Cardiac muscle cell (in vitro differentiated cells and primary cell): ENCODE measurements at regions not wholly inside any gene's neighbourhood (a gene's known extent, or its start where the extent isn't known, plus 50 kb on each side); places are given as distances from the start of the nearest gene placed in this dataset.

ENCODE experiments used
- DNase-seq, 2 donors: peaks; one replicate each; pipeline versions ENCODE4 v3.0.0 to v3.0.0-alpha.2; 2010 to 2017; ENCODE audit warnings: low read depth in 1 of 2, low spot score in 1 of 2
- H3K27ac ChIP-seq: fragments of 200-600 bp; sonication (generic); 2 replicates; pipeline ENCODE4 v1.5.1; 2016
- H3K27me3 ChIP-seq: fragments of 200-600 bp; sonication (generic); 2 replicates; pipeline ENCODE4 v1.6.0; 2016; ENCODE audit warnings: control low read depth
- H3K36me3 ChIP-seq: fragments of 200-600 bp; sonication (generic); 2 replicates; pipeline ENCODE4 v1.5.1; 2016; ENCODE audit warnings: control low read depth
- H3K4me1 ChIP-seq: fragments of 200-600 bp; sonication (generic); 2 replicates; pipeline ENCODE4 v1.8.1; 2017; ENCODE audit warnings: low read depth, mild to moderate bottlenecking, mixed run types
- H3K4me3 ChIP-seq: fragments of 200-600 bp; sonication (generic); 2 replicates; pipeline ENCODE4 v1.5.1; 2016; ENCODE audit warnings: mild to moderate bottlenecking
- H3K9me3 ChIP-seq: fragments of 200-600 bp; sonication (generic); 2 replicates; pipeline ENCODE4 v1.5.1; 2017; ENCODE audit warnings: low read depth, mild to moderate bottlenecking, control low read depth
- TF ChIP-seq, protein P1 (sequence below): IDR thresholded peaks from 2 replicates; pipeline ENCODE4 v1.5.1; 2012; ENCODE audit warnings: low read depth, mild to moderate bottlenecking, low read length

DNA sequence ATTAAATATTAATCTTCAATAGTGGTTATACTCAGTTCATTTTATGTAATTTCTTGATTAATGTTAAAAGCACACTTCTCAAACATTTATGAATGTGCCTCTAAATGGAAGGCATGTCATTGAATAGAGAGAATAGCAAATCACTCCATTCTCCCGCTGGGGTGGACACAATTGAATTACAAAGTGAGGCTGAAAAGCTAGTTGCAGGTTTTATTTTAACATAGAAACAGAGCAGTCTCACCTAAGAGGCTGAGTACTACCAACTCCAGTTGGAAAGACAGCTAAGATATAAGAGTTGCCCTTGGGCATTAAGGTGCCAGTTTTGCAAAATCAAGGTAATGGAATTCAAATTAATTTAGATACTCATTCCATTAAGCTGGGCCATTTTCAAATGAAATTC lies 147.2 kb downstream of the PCSK1 start:
- H3K4me3 ChIP-seq: no peak overlapping the region
- TF ChIP-seq, protein P1, sequence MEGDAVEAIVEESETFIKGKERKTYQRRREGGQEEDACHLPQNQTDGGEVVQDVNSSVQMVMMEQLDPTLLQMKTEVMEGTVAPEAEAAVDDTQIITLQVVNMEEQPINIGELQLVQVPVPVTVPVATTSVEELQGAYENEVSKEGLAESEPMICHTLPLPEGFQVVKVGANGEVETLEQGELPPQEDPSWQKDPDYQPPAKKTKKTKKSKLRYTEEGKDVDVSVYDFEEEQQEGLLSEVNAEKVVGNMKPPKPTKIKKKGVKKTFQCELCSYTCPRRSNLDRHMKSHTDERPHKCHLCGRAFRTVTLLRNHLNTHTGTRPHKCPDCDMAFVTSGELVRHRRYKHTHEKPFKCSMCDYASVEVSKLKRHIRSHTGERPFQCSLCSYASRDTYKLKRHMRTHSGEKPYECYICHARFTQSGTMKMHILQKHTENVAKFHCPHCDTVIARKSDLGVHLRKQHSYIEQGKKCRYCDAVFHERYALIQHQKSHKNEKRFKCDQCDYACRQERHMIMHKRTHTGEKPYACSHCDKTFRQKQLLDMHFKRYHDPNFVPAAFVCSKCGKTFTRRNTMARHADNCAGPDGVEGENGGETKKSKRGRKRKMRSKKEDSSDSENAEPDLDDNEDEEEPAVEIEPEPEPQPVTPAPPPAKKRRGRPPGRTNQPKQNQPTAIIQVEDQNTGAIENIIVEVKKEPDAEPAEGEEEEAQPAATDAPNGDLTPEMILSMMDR: no peak
- H3K27me3 ChIP-seq: no peaks in the 10 kb centered on the region
- no peak overlapping the region for H3K27ac ChIP-seq
- DNase-seq: no peak
- no peaks in the 10 kb centered on the region for H3K4me1 ChIP-seq
- H3K36me3 ChIP-seq: no peaks in the 10 kb centered on the region
- no peaks in the 10 kb centered on the region for H3K9me3 ChIP-seq

- Histone ChIP-seq H3K4me1 (no peaks in the 10 kb centered on the region), H3K9me3 (no peaks in the 10 kb centered on the region), H3K36me3 (no peaks in the 10 kb centered on the region), H3K27me3 (no peaks in the 10 kb centered on the region), H3K4me3 (no peak overlapping the region), H3K27ac (no peak overlapping the region)
- no peak for DNase-seq
- TF ChIP-seq, protein P1: no peak
Measured at GRCh38 chr5:96284727-96285389, 148.2 kb downstream of the PCSK1 start.

- H3K4me3 ChIP-seq: no peak overlapping the region
- TF ChIP-seq, protein P1: no peak
- no peak for DNase-seq
- H3K27ac ChIP-seq: no peak overlapping the region
- no peaks in the 10 kb centered on the region for H3K4me1 ChIP-seq
- H3K36me3 ChIP-seq: no peaks in the 10 kb centered on the region
- H3K9me3 ChIP-seq: no peaks in the 10 kb centered on the region
- H3K27me3 ChIP-seq: no peaks in the 10 kb centered on the region
Measured at GRCh38 chr5:96283589-96283988, 149.5 kb downstream of the PCSK1 start.

DNA sequence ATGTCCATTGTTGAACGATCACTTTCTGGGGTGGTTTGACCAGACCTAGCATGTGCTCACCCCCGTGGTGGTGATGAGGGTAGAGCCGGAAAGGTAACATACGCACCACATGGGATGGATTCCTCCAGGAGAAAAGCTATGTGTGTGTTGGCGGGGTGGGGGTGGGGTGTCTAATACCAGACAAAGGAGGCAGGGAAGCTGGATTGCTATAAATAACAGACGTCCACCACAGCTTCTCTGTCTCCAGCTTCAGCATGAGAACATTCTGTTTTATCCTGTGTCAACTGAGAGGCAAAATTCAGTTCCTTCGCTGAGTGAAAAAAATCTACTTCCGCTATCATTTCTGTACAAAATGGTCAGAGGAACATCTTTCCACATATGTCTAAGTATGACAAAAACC lies 151.0 kb downstream of the PCSK1 start:
- no peak overlapping the region for H3K4me3 ChIP-seq
- no peaks in the 10 kb centered on the region for H3K36me3 ChIP-seq
- TF ChIP-seq, protein P1: no peak
- DNase-seq: peak in 1 of 2 donors; percentile 2
- no peaks in the 10 kb centered on the region for H3K4me1 ChIP-seq
- H3K27ac ChIP-seq: no peak overlapping the region
- H3K27me3 ChIP-seq: no peaks in the 10 kb centered on the region
- H3K9me3 ChIP-seq: no peaks in the 10 kb centered on the region

DNA sequence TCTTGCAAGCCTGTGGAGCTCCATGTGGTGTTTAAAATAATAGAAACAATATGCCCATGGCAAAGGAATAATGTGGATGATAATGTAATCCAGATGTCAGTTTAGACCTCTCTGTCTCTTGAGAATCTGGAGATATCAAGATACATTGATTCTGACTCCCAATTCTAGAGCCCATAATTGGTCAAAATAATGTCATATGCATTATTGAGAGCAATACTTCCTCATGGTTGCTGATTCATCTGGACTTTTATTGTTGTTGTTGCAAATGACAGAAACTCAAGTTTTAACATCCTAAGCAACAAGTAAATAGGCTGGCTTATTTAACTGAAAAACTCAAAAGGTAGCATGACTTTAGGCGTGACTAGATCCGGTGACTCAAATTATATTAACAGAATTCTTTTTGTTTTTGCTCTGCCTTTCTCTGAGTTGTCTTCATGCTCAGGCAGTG lies 152.1 kb downstream of the PCSK1 start:
- TF ChIP-seq, protein P1: no peak
- Histone ChIP-seq H3K27ac (no peak overlapping the region), H3K4me3 (no peak overlapping the region), H3K4me1 (no peaks in the 10 kb centered on the region), H3K9me3 (no peaks in the 10 kb centered on the region), H3K36me3 (no peaks in the 10 kb centered on the region), H3K27me3 (no peaks in the 10 kb centered on the region)
- no peak for DNase-seq
